GM11168 (cell line): ENCODE measurements at regions not wholly inside any gene's neighbourhood (a gene's known extent, or its start where the extent isn't known, plus 50 kb on each side); places are given as distances from the start of the nearest gene placed in this dataset.
"Not testable (repeated sequence)": the region's sequence is repeated elsewhere in the genome, so short reads cannot be mapped to it uniquely, and the experiment has no call there.

Experiments
- in situ Hi-C: fragments of 300-500 bp; cut with MboI; formaldehyde crosslinking; loops from one replicate; pipeline ENCODE4 v1.12.0; 2022; ENCODE audit warnings: low sequenced_read_pairs; ENCODE audit not compliant: unreplicated experiment

DNA sequence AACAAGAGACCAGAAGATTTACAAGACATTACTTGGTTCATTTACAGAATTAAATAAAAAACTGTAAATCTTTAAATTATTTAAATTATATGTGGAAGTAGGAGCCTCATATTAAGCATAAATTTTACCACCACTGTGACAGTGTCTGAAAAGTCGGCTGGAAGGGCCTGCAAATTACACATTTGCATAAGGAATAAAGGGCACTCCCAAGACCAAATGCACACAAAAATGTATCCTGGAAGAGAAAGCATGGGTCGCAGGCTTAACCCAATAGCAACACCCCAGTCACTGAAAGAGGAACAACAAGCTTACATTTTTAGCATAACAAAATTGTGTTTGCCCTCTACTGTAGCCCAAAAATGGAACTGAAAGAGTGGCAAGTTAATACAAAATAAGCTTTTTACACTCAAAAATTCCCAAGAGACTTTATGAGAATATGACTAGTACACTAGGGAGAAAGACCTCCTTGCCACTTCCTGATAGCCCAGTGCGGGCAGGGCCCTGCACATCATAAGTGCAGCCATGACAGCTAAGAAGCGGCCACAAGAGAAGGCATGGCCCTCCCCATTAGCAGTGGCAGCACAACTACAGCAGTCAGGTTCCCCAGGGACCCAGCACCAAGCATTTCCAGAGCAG, 482.0 kb downstream of the DTWD2 start:
- in situ Hi-C loops, result no loop called here

- in situ Hi-C loops, result not testable (repeated sequence)
These were observed 486.1 kb downstream of the DTWD2 start for GRCh38 chr5:118502232-118502631.

DNA sequence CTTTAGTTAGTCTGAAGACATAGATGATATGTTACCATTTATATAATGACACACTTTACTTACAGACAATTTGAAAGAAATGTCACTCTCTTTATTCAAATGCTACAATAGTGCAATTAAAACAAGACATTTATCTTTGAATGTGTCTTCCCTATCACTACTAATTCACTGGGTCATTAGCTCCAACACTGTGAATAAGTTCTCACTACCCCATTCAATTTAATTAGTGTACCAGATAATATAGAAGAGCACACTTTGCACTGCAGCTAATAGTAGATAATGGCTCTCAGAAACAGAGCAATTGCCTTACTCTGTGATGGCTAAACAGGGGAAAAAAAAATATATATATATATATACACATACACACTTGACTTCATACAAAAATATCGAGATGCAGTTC, 497.0 kb downstream of the DTWD2 start:
- in situ Hi-C loops, result no loop called here

DNA sequence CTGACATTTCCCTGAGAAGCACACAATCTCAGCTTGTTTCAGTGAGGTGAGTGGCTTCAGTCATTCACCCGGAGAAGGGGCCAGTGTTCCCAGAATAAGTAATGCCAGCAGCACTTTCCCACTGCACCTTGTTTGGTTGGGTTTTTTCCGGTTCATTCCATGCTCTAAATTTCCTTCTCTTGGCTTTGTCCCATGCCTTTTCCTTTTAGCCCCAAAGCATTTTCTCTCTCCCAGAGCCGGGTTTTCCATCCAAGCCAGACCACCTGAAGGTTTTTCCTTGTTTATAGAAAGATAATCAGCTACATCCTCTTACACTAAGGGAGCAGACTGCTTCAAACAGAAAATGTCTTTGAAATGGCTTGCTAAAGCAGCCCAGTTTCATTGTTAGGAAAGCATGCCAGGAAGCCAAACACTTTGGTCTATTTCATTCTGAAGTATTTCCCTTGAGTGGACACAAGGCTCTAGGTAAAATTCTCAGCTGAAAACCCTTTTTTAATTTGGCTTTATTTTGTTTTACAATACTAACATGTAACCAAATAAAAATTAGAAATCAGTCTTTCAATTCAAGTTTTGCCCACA, 501.6 kb downstream of the DTWD2 start:
- in situ Hi-C loops, result no loop called here

- in situ Hi-C loops, result no loop called here
These were observed 509.1 kb downstream of the DTWD2 start for GRCh38 chr5:118479285-118479684.

GRCh38 chr5:118478852-118479251, 509.5 kb downstream of the DTWD2 start:
- in situ Hi-C loops, result no loop called here

DNA sequence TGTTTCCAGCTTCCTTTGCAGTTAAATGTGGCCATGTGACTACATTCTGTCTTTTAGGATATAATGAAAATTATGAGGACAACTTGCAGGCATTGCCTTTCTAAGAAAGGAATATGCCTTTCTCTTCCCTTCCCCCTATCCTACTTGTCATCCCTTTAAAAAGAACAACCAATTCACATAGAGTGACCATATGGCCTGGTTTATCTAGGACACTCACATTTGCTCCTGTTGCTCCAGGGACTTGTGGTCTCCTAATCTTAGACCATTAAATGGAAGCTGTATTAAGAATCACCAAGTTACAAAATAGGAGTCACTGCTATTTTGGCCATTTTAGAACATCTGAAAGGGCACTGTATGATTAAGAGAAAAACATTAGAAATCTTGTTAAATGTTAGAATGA, 520.3 kb downstream of the DTWD2 start:
- in situ Hi-C loops, result no loop called here

GRCh38 chr5:118467103-118467502, 521.2 kb downstream of the DTWD2 start:
- in situ Hi-C loops, result no loop called here

DNA sequence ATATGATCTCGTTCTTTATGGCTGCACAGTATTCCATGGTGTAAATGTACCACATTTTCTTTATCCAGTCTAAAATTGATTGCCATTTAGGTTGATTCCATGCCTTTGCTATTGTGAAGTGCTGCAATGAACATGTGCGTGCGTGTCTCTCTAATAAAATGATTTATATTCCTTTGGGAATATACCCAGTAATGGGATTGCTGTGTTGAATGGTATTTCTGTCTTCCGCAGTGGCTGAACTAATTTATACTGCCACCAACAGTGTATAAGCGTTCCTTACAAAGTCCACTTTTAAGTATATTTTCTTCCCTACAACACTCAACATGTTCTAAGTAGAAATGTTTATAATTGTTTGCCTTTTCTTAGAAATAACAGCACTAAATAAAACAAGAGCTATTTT, 521.9 kb downstream of the DTWD2 start:
- in situ Hi-C loops, result no loop called here

DNA sequence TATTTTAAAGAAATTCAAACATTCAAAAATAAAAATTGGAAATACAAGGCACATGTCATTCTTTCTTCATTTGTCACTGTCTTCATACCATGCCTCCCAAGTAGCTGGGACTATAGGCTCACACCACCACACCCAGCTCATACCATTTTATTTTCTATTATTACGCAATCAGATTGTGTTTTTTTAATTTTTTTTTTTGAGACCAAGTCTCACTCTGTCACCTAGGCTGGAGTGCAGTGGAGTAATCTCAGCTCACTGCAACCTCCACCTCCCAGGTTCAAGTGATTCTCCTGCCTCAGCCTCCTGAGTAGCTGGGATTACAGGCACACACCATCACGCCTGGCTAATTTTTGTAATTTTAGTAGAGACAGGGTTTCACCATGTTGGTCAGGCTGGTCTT, 526.1 kb downstream of the DTWD2 start:
- in situ Hi-C loops, result not testable (repeated sequence)

GRCh38 chr5:118461436-118461835, 526.9 kb downstream of the DTWD2 start:
- in situ Hi-C loops, result no loop called here

- in situ Hi-C loops, result no loop called here
These were observed 528.9 kb downstream of the DTWD2 start for GRCh38 chr5:118459490-118459889.

GRCh38 chr5:118456085-118456484, 532.3 kb downstream of the DTWD2 start:
- in situ Hi-C loops, result no loop called here

DNA sequence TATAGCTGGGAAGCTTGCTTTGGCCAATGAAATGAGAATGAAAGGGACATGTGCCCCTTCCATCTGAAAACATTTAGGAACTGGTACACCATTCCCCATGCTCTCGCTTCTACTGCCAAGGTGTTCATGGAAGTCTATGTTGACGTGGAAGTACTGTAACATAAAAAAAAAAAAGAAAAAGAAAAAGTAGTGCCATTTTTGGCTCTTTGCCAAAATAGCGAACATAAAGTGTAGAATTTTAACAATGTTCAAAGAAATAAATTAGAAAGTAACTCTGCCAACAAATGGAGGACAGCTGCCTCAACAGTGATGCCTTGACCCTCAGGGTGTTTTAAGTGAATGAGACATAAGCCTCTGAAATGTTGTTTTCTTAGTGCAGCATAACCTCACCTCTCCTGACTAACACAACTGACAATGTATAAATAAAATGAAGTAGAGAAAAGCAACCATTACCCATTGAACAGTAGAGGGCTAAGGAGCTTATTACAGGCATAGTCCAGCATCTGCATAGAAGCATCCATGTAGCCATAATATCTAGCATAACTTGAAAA, 536.6 kb downstream of the DTWD2 start:
- in situ Hi-C loops, result no loop called here

DNA sequence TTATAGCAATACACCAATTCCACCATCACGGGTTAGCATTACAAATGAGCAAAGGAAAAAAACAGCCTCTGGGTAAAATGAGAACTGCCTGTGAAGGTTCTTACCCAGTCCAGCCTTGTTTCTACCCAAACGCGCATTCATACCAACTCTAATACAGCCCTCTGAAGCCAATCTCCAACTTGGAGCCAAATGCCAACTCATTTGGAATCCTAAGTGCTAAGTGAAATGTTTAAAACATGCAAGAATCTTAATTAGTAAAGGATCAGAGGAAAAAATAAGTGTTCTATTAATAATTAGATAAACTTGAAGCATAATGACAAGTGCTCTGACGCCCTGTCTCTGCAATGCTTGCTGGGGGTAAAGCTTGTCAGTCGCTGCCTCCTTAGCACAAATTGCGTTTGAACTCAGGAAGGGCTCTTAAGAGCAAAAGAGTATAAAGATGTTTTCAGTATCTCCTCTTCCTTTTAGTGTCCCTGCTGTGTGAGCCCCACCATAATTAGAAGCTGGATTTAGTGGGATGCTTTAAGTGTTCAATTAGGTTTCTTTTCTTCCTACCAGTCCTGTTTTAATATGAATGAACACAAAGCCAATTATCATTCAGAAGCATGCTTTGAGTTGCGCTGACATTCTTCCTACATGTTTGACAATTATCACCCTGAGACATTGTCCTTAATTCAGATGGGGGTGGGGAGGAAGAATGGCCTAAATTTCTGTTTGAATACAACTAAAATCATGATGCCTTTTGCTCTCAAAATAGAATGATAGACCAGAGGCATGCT, 537.6 kb downstream of the DTWD2 start:
- in situ Hi-C loops, result no loop called here

DNA sequence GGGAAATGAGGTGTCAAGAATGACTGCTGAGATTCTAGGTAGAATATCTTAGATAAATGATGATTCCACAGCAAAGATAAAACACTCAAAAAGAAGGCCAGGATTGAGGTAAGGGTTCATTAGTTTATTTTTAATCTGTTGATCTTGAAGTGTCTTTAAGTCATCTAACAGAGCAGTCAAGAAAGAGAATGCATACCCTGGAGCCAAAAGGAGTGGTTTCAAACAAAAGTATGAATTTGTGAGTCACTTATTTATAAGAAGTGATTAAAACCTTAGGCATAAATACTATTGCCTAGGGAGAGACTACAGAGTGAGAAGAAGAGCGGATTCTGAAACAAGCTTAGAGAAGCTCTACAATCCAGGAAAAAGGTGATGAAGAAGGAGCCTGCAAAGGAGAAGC, 541.0 kb downstream of the DTWD2 start:
- in situ Hi-C loops, result no loop called here

GRCh38 chr5:118441956-118442355, 546.4 kb downstream of the DTWD2 start:
- in situ Hi-C loops, result no loop called here

DNA sequence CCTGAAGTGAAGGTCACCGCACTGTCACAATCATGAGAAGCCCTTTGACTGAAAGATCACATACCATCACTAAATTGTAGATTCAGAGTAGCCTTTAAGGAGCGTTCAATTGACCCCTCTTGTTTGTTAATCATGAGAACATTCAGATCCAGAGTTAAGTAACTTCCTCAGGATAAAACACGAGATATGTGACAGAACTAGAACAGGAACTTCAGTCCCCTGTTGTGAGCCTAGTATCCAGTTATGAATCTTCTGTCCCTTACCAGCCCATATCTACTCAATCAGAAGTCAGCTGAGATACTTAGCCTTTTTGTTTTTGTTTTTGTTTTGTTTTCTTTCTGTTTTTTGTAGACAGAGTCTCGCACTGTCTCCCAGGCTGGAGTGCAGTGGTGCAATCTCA, 547.3 kb downstream of the DTWD2 start:
- in situ Hi-C loops, result no loop called here

GRCh38 chr5:118440496-118440895, 547.9 kb downstream of the DTWD2 start:
- in situ Hi-C loops, result no loop called here

DNA sequence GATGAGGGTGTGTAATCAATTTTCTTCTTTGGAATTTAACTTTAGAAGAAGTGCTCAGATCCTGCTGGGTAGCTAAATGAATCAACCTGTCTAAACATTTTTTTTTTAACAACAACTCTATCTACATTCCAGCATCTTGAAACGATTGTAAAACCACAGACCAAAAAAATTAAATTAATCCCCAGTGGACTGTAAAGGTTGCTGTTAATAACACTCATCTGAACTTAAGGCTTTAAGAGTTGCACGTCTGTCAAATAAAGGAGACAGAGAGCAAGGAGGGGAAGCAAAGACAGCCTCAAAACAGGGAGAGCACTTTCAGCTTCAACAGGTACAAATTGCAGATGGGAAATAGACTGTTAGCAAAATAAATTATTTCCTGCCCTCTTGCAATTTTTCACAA, 548.5 kb downstream of the DTWD2 start:
- in situ Hi-C loops, result no loop called here

DNA sequence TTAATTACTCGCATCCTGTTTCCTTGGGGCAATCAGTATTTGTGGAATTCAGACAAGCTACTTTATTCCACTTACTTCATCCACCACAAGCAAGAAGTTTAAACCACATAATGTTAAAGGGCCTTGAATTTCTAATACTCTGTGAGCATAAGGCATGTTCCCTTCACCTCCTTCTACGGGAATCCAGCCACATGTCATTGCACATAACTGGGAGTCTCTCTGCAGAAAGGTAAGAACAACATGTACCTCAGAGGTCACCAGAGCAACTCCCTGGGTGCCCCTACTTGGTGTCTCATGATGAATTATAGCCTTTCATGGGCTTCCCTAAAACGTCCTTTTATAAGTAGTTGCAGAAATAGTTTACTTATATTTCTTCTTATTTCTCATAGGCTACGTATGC, 553.2 kb downstream of the DTWD2 start:
- in situ Hi-C loops, result no loop called here
